ENCODE measurements at regions not wholly inside any gene's neighbourhood (a gene's known extent, or its start where the extent isn't known, plus 50 kb on each side); places are given as distances from the start of the nearest gene placed in this dataset.
"Not testable (repeated sequence)": the region's sequence is repeated elsewhere in the genome, so short reads cannot be mapped to it uniquely, and the experiment has no call there.

DNA sequence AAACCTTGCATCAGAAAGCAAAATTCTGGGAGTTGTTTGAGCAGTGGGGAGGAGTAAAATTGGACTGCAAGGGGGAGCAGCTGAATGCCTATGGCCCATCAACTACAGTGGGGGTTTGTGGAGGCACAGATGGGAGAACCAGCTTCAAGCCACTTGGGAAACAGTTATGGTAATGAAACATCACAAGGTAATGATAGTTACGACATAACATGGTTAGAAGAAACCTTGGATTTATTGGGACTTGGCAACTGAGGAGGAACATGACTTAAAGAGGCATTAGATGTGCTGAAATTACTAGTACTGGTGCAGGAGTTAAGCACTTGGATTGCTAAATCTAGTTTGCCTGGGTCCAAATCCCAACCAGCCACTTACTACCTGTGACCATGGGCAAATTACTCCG, 868.4 kb downstream of the KCNMA1 start:
- no peak overlapping the region for H3K27ac ChIP-seq (ENCODE audit: low read depth in 2 of 2, low read length in 2 of 2)
- H3K4me1 ChIP-seq (ENCODE audit: control insufficient read depth in 2 of 2, insufficient read depth in 2 of 2, low read length in 2 of 2): no peaks in the 10 kb centered on the region
- H3K9ac ChIP-seq (ENCODE audit: low read depth in 1 of 2, low read length in 2 of 2): no peak overlapping the region
- H3K4me3 ChIP-seq (ENCODE audit: low read length in 2 of 2): no peak overlapping the region
- H3K9me3 ChIP-seq (ENCODE audit: control insufficient read depth in 2 of 2, low read length in 2 of 2): no peaks in the 10 kb centered on the region
- H3K27me3 ChIP-seq (ENCODE audit: control insufficient read depth in 2 of 2, insufficient read depth in 2 of 2, low read length in 2 of 2): no peaks in the 10 kb centered on the region
- H3K36me3 ChIP-seq (ENCODE audit: control insufficient read depth in 2 of 2, insufficient read depth in 2 of 2, low read length in 2 of 2): no peaks in the 10 kb centered on the region

DNA sequence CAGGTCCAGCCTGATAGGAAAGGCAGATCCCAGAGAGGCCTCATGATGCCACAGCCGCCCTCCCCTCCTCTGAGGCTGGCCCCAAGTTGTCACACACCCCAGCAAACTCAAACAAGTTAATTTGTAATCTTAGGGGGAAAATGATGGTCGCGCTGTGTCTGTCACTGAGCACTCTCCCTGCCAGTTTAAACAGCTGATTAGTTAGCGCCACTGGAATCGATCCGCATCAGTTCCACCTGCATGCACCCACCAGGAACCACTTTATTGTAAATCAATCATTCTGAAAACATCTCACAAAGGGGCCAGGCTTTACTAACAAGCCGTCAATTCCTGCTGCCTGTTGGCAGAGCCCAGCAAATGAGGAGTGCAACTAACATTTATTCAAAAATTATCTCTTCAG, 870.9 kb downstream of the KCNMA1 start:
- Histone ChIP-seq H3K36me3 (ENCODE audit: control insufficient read depth in 2 of 2, insufficient read depth in 2 of 2, low read length in 2 of 2) (no peaks in the 10 kb centered on the region), H3K9ac (ENCODE audit: low read depth in 1 of 2, low read length in 2 of 2) (no peak overlapping the region)

DNA sequence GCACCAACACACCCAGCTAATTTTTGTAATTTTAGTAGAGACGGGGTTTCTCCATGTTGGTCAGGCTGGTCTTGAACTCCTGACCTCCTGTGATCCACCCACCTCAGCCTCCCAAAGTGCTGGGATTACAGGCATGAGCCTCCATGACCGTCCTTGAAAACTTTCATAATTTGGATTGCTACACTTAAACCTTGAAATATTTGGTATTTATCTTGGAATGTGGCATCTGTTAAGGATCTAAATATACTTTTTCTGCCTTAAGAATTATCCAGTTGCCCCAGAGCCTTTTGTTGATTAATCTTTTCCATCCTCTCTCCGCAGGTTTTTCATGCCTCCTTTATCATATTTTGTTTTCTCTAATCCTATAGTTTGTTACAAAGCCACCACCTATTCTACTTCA, 872.7 kb downstream of the KCNMA1 start:
- not testable (repeated sequence) for H3K27me3 ChIP-seq (ENCODE audit: control insufficient read depth in 2 of 2, insufficient read depth in 2 of 2, low read length in 2 of 2); H3K4me3 ChIP-seq (ENCODE audit: low read length in 2 of 2); H3K4me1 ChIP-seq (ENCODE audit: control insufficient read depth in 2 of 2, insufficient read depth in 2 of 2, low read length in 2 of 2); H3K36me3 ChIP-seq (ENCODE audit: control insufficient read depth in 2 of 2, insufficient read depth in 2 of 2, low read length in 2 of 2); H3K9me3 ChIP-seq (ENCODE audit: control insufficient read depth in 2 of 2, low read length in 2 of 2); H3K9ac ChIP-seq (ENCODE audit: low read depth in 1 of 2, low read length in 2 of 2); H3K27ac ChIP-seq (ENCODE audit: low read depth in 2 of 2, low read length in 2 of 2)

More for the DNA sequence above, 870.9 kb downstream of the KCNMA1 start:
- no peak overlapping the region for H3K4me3 ChIP-seq (ENCODE audit: low read length in 2 of 2)
- H3K4me1 ChIP-seq (ENCODE audit: control insufficient read depth in 2 of 2, insufficient read depth in 2 of 2, low read length in 2 of 2): no peaks in the 10 kb centered on the region
- no peaks in the 10 kb centered on the region for H3K9me3 ChIP-seq (ENCODE audit: control insufficient read depth in 2 of 2, low read length in 2 of 2)
- no peak overlapping the region for H3K27ac ChIP-seq (ENCODE audit: low read depth in 2 of 2, low read length in 2 of 2)
- H3K27me3 ChIP-seq (ENCODE audit: control insufficient read depth in 2 of 2, insufficient read depth in 2 of 2, low read length in 2 of 2): no peaks in the 10 kb centered on the region

DNA sequence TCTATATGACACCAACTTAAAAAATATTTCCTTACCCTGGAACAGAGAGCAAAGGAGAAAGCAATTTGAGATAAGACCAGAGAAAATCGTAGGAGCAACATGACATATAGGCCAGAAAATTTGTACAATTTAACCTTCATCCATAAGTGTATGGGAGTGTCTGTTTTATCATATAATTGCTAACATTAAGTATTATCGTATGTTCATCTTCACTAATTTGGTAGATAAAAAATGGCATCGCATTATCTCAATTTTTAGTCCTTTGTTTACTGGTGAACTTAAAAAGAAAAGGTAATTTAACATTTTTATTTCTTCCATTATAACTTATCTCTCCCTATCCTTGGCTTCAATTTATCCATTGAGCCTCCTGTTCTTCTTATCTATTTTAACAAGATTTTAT, 873.4 kb downstream of the KCNMA1 start:
- Histone ChIP-seq H3K27me3 (ENCODE audit: control insufficient read depth in 2 of 2, insufficient read depth in 2 of 2, low read length in 2 of 2) (no peaks in the 10 kb centered on the region), H3K36me3 (ENCODE audit: control insufficient read depth in 2 of 2, insufficient read depth in 2 of 2, low read length in 2 of 2) (no peaks in the 10 kb centered on the region), H3K4me1 (ENCODE audit: control insufficient read depth in 2 of 2, insufficient read depth in 2 of 2, low read length in 2 of 2) (no peaks in the 10 kb centered on the region), H3K27ac (ENCODE audit: low read depth in 2 of 2, low read length in 2 of 2) (no peak overlapping the region), H3K9ac (ENCODE audit: low read depth in 1 of 2, low read length in 2 of 2) (no peak overlapping the region), H3K4me3 (ENCODE audit: low read length in 2 of 2) (no peak overlapping the region), H3K9me3 (ENCODE audit: control insufficient read depth in 2 of 2, low read length in 2 of 2) (no peaks in the 10 kb centered on the region)

GRCh38 chr10:76763376-76763775, 874.2 kb downstream of the KCNMA1 start:
- Histone ChIP-seq H3K9me3 (ENCODE audit: control insufficient read depth in 2 of 2, low read length in 2 of 2) (no peaks in the 10 kb centered on the region), H3K4me3 (ENCODE audit: low read length in 2 of 2) (no peak overlapping the region), H3K27me3 (ENCODE audit: control insufficient read depth in 2 of 2, insufficient read depth in 2 of 2, low read length in 2 of 2) (no peaks in the 10 kb centered on the region), H3K9ac (ENCODE audit: low read depth in 1 of 2, low read length in 2 of 2) (no peak overlapping the region), H3K4me1 (ENCODE audit: control insufficient read depth in 2 of 2, insufficient read depth in 2 of 2, low read length in 2 of 2) (no peaks in the 10 kb centered on the region), H3K36me3 (ENCODE audit: control insufficient read depth in 2 of 2, insufficient read depth in 2 of 2, low read length in 2 of 2) (no peaks in the 10 kb centered on the region), H3K27ac (ENCODE audit: low read depth in 2 of 2, low read length in 2 of 2) (no peak overlapping the region)

GRCh38 chr10:76759681-76760080, 877.9 kb downstream of the KCNMA1 start:
- no peaks in the 10 kb centered on the region for H3K4me1 ChIP-seq (ENCODE audit: control insufficient read depth in 2 of 2, insufficient read depth in 2 of 2, low read length in 2 of 2)
- H3K36me3 ChIP-seq (ENCODE audit: control insufficient read depth in 2 of 2, insufficient read depth in 2 of 2, low read length in 2 of 2): no peaks in the 10 kb centered on the region
- no peak overlapping the region for H3K4me3 ChIP-seq (ENCODE audit: low read length in 2 of 2)
- no peaks in the 10 kb centered on the region for H3K27me3 ChIP-seq (ENCODE audit: control insufficient read depth in 2 of 2, insufficient read depth in 2 of 2, low read length in 2 of 2)
- H3K9ac ChIP-seq (ENCODE audit: low read depth in 1 of 2, low read length in 2 of 2): no peak overlapping the region
- H3K9me3 ChIP-seq (ENCODE audit: control insufficient read depth in 2 of 2, low read length in 2 of 2): no peaks in the 10 kb centered on the region
- no peak overlapping the region for H3K27ac ChIP-seq (ENCODE audit: low read depth in 2 of 2, low read length in 2 of 2)

- H3K9me3 ChIP-seq (ENCODE audit: control insufficient read depth in 2 of 2, low read length in 2 of 2): no peaks in the 10 kb centered on the region
- H3K27ac ChIP-seq (ENCODE audit: low read depth in 2 of 2, low read length in 2 of 2): no peak overlapping the region
- no peaks in the 10 kb centered on the region for H3K36me3 ChIP-seq (ENCODE audit: control insufficient read depth in 2 of 2, insufficient read depth in 2 of 2, low read length in 2 of 2)
- H3K27me3 ChIP-seq (ENCODE audit: control insufficient read depth in 2 of 2, insufficient read depth in 2 of 2, low read length in 2 of 2): no peaks in the 10 kb centered on the region
- H3K9ac ChIP-seq (ENCODE audit: low read depth in 1 of 2, low read length in 2 of 2): no peak overlapping the region
- no peaks in the 10 kb centered on the region for H3K4me1 ChIP-seq (ENCODE audit: control insufficient read depth in 2 of 2, insufficient read depth in 2 of 2, low read length in 2 of 2)
- no peak overlapping the region for H3K4me3 ChIP-seq (ENCODE audit: low read length in 2 of 2)
Observed at GRCh38 chr10:76743169-76743568, 894.4 kb downstream of the KCNMA1 start.

DNA sequence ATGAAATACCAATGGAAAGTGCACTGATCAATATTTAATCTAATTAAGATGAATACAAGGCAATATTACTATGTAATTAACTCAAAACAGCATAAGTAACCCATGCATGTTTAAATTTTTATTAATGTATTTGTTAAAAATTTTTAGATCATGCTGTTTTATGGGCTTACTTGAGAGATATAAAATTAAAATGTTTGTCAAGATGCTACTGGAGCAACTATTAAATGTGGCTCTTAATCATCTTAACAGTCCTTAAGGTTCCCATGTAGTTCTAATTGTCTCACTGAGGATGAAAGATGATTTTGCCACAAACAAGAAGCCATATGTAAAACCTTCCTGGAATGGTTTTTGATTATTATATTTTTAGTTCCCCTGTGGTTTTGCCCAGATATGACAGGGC, 897.1 kb downstream of the KCNMA1 start:
- Histone ChIP-seq H3K4me3 (ENCODE audit: low read length in 2 of 2) (no peak overlapping the region), H3K9me3 (ENCODE audit: control insufficient read depth in 2 of 2, low read length in 2 of 2) (no peaks in the 10 kb centered on the region), H3K9ac (ENCODE audit: low read depth in 1 of 2, low read length in 2 of 2) (no peak overlapping the region), H3K27ac (ENCODE audit: low read depth in 2 of 2, low read length in 2 of 2) (no peak overlapping the region), H3K4me1 (ENCODE audit: control insufficient read depth in 2 of 2, insufficient read depth in 2 of 2, low read length in 2 of 2) (no peaks in the 10 kb centered on the region), H3K27me3 (ENCODE audit: control insufficient read depth in 2 of 2, insufficient read depth in 2 of 2, low read length in 2 of 2) (no peaks in the 10 kb centered on the region), H3K36me3 (ENCODE audit: control insufficient read depth in 2 of 2, insufficient read depth in 2 of 2, low read length in 2 of 2) (no peaks in the 10 kb centered on the region)

GRCh38 chr10:76738991-76739390, 898.6 kb downstream of the KCNMA1 start:
- no peak overlapping the region for H3K4me3 ChIP-seq (ENCODE audit: low read length in 2 of 2)
- H3K27me3 ChIP-seq (ENCODE audit: control insufficient read depth in 2 of 2, insufficient read depth in 2 of 2, low read length in 2 of 2): no peaks in the 10 kb centered on the region

DNA sequence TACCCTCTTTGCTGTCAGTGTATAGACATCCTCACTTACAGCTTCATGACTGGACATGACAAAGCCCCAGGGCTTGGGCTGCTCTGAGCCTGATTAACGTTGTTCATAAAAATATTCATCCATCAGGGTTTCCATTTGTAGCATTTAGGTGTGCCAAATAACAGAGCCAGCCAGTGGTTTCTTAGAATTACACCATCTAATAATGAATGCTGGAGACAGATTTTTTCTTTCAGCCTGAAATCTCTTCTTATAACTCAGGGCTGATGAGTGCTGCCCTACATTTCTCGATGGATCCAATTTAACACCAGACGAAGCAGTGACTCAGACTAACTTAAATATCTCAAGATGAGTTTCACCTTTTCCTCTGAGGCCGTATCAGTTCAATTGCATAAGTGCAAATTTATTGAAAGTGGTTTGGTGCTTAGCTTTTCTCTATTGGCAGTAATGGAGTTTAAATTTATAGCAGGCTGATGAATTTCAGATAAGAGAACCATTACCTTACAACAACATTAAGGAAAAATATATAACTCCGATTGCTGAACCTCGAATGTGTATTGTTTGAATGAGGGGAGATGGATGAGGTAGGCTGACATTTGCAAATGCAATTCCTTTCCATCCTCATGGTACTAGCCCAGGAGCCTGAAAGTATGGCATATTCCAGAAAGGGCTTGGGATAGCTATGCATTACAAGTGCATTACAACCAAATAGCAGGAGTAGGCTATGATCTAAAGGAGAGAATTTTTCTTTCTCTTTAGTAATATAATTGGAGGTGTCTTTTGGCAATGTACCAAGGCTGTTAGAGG, 900.6 kb downstream of the KCNMA1 start:
- no peaks in the 10 kb centered on the region for H3K9me3 ChIP-seq (ENCODE audit: control insufficient read depth in 2 of 2, low read length in 2 of 2)
- no peak overlapping the region for H3K9ac ChIP-seq (ENCODE audit: low read depth in 1 of 2, low read length in 2 of 2)
- no peak overlapping the region for H3K4me3 ChIP-seq (ENCODE audit: low read length in 2 of 2)
- no peak overlapping the region for H3K27ac ChIP-seq (ENCODE audit: low read depth in 2 of 2, low read length in 2 of 2)
- H3K36me3 ChIP-seq (ENCODE audit: control insufficient read depth in 2 of 2, insufficient read depth in 2 of 2, low read length in 2 of 2): no peaks in the 10 kb centered on the region
- no peaks in the 10 kb centered on the region for H3K4me1 ChIP-seq (ENCODE audit: control insufficient read depth in 2 of 2, insufficient read depth in 2 of 2, low read length in 2 of 2)
- no peaks in the 10 kb centered on the region for H3K27me3 ChIP-seq (ENCODE audit: control insufficient read depth in 2 of 2, insufficient read depth in 2 of 2, low read length in 2 of 2)

More at GRCh38 chr10:76738991-76739390, 898.6 kb downstream of the KCNMA1 start:
- H3K36me3 ChIP-seq (ENCODE audit: control insufficient read depth in 2 of 2, insufficient read depth in 2 of 2, low read length in 2 of 2): no peaks in the 10 kb centered on the region
- H3K9ac ChIP-seq (ENCODE audit: low read depth in 1 of 2, low read length in 2 of 2): no peak overlapping the region
- H3K4me1 ChIP-seq (ENCODE audit: control insufficient read depth in 2 of 2, insufficient read depth in 2 of 2, low read length in 2 of 2): no peaks in the 10 kb centered on the region
- no peak overlapping the region for H3K27ac ChIP-seq (ENCODE audit: low read depth in 2 of 2, low read length in 2 of 2)
- no peaks in the 10 kb centered on the region for H3K9me3 ChIP-seq (ENCODE audit: control insufficient read depth in 2 of 2, low read length in 2 of 2)

Measured in mucosa of rectum (tissue), 2 donors.